MCF 10A (cell line): ENCODE measurements at regions not wholly inside any gene's neighbourhood (a gene's known extent, or its start where the extent isn't known, plus 50 kb on each side); places are given as distances from the start of the nearest gene placed in this dataset.

Experiments used
- BruUV-seq: library from RNA; stranded (reverse); fragments of 400-500 nt; replicated peaks from 2 replicates; lab custom pipeline; 2021; lab: Mats Ljungman, UMichigan
- CTCF ChIA-PET: fragments of 300-600 bp; sonication (Branson Sonifier 250); formaldehyde crosslinking; extraction: SDS; loops from one replicate; lab custom pipeline; 2021; ENCODE audit warnings: antibody characterized with exemption, inconsistent platforms; lab: Yijun Ruan, JAX
- POLR2A ChIA-PET: fragments of 300-600, 350-650 bp; sonication (Branson Sonifier 250); formaldehyde crosslinking; extraction: SDS; loops from one replicate; lab custom pipeline; 2020; ENCODE audit warnings: antibody characterized with exemption, inconsistent platforms; lab: Yijun Ruan, JAX
- DNase-seq: peaks from one replicate; pipeline ENCODE4 v3.0.0-alpha.2; 2018; ENCODE audit not compliant: unreplicated experiment
- H3K27ac Mint-ChIP-seq: one replicate; pipeline ENCODE4 v1.8.0; 2022; ENCODE audit warnings: mild to moderate bottlenecking, low read depth, mixed read lengths; ENCODE audit not compliant: unreplicated experiment
- H3K27me3 Mint-ChIP-seq: one replicate; pipeline ENCODE4 v1.8.0; 2022; ENCODE audit warnings: mixed read lengths; ENCODE audit not compliant: insufficient read depth, unreplicated experiment
- H3K36me3 Mint-ChIP-seq: one replicate; pipeline ENCODE4 v1.8.0; 2022; ENCODE audit warnings: mild to moderate bottlenecking, moderate library complexity, mixed read lengths; ENCODE audit not compliant: insufficient read depth, unreplicated experiment
- H3K4me1 Mint-ChIP-seq: one replicate; pipeline ENCODE4 v1.8.0; 2022; ENCODE audit warnings: mixed read lengths; ENCODE audit not compliant: insufficient read depth, unreplicated experiment
- H3K4me3 Mint-ChIP-seq: one replicate; pipeline ENCODE4 v1.8.0; 2022; ENCODE audit warnings: mild to moderate bottlenecking, moderate library complexity, mixed read lengths; ENCODE audit not compliant: unreplicated experiment
- H3K9me3 Mint-ChIP-seq: one replicate; pipeline ENCODE4 v1.8.0; 2022; ENCODE audit warnings: mixed read lengths; ENCODE audit not compliant: unreplicated experiment
- CTCF ChIP-seq: fragments of 200-600 bp; IDR thresholded peaks from one replicate; pipeline ENCODE4 v1.8.0; 2022; ENCODE audit warnings: antibody characterized with exemption, mild to moderate bottlenecking; ENCODE audit not compliant: unreplicated experiment
- intact Hi-C: fragments of 100-400 bp; cut with micrococcal nuclease; formaldehyde crosslinking; loops from 2 replicates; pipeline ENCODE4 v1.14.1; 2022

GRCh38 chr5:123279136-123279535 lies 144.1 kb downstream of the CEP120 start:
- no peaks in the 10 kb centered on the region for H3K9me3 Mint-ChIP-seq
- no peaks in the 10 kb centered on the region for H3K27me3 Mint-ChIP-seq
- no TSS peak for BruUV-seq
- DNase-seq: no peak
- intact Hi-C loops: no loop called here
- no peak for TF ChIP-seq CTCF
- no peaks in the 10 kb centered on the region for H3K36me3 Mint-ChIP-seq
- H3K4me1 Mint-ChIP-seq: peaks cover 13% of the 10 kb centered on the region
- H3K4me3 Mint-ChIP-seq: no peak overlapping the region
- H3K27ac Mint-ChIP-seq: no peak overlapping the region
- POLR2A ChIA-PET: interaction anchor here (0.7 kb wide), 1 partner anchor 92 kb away, joined by 3 read pairs; no protein-coding TSS in a partner anchor
- CTCF ChIA-PET: no interaction called here

DNA sequence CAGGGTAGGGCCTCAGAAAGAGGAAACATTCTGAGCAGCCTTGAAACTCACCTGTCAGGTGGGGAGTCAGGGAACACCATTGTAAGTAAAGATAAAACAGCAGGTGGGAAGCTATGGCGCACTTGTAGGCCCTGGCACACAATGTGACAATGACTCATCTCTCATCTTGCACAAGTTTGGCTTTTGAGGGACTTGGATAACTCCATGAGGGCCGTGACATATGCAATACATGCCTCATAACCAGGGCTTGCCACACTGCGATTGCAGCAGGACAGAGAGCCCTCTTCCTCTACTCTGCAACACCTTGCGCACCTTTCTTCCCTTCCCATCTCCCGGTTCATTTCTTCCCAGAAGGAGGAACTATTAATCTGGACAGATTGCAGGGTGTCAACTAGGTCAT lies 144.9 kb downstream of the CEP120 start:
- no peak for TF ChIP-seq CTCF
- intact Hi-C loops: no loop called here
- peak; percentile 88 for DNase-seq
- BruUV-seq: no TSS peak
- H3K36me3 Mint-ChIP-seq: no peaks in the 10 kb centered on the region
- H3K27me3 Mint-ChIP-seq: no peaks in the 10 kb centered on the region
- H3K4me3 Mint-ChIP-seq: no peak overlapping the region
- H3K27ac Mint-ChIP-seq: no peak overlapping the region
- CTCF ChIA-PET: no interaction called here
- no peaks in the 10 kb centered on the region for H3K9me3 Mint-ChIP-seq
- H3K4me1 Mint-ChIP-seq: peaks cover 12% of the 10 kb centered on the region
- POLR2A ChIA-PET: no interaction called here

DNA sequence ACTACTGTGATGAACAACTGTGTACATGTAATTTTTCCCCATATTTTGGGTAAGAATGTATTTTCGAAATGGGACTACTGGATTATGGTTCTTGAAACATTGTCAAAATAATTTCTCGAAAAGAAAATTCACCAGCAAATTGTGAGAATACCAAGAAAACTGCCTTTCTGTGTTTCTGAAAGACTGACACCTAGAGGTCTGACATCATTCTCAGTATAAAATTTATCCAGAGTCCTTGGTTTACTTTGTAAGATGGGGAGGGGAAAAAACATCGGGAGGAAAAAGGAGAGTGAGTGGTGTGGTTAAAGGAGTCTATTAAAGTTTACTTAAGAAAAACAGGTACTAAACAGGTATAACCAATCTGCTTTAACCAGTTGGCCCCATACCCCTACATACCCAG lies 149.2 kb downstream of the CEP120 start:
- peaks cover 5% of the 10 kb centered on the region for H3K4me1 Mint-ChIP-seq
- no peak overlapping the region for H3K4me3 Mint-ChIP-seq
- ChIA-PET CTCF (interaction anchor here (0.8 kb wide), 1 partner anchor 11 kb away, joined by 3 read pairs; no protein-coding TSS in a partner anchor), POLR2A (no interaction called here)
- TF ChIP-seq CTCF: peak; percentile 29
- no peaks in the 10 kb centered on the region for H3K36me3 Mint-ChIP-seq
- H3K27ac Mint-ChIP-seq: no peak overlapping the region
- DNase-seq: no peak
- no TSS peak for BruUV-seq
- no peaks in the 10 kb centered on the region for H3K27me3 Mint-ChIP-seq
- intact Hi-C loops: loop anchor here (5.0 kb wide), 1 partner anchor 377 kb away; no protein-coding TSS in a partner anchor
- no peaks in the 10 kb centered on the region for H3K9me3 Mint-ChIP-seq

- Mint-ChIP-seq H3K27ac (no peak overlapping the region), H3K4me3 (no peak overlapping the region), H3K9me3 (no peaks in the 10 kb centered on the region), H3K4me1 (no peaks in the 10 kb centered on the region), H3K27me3 (no peaks in the 10 kb centered on the region), H3K36me3 (no peaks in the 10 kb centered on the region)
- ChIA-PET POLR2A (no interaction called here), CTCF (interaction anchor here (0.6 to 0.8 kb wide), 3 partner anchors 10 to 239 kb away, joined by 3 to 5 read pairs (median 3); no protein-coding TSS in a partner anchor)
- no peak for DNase-seq
- intact Hi-C loops: loop anchor here (5.0 kb wide), 1 partner anchor 376 kb away; no protein-coding TSS in a partner anchor
- no TSS peak for BruUV-seq
- TF ChIP-seq CTCF: no peak
Measured at GRCh38 chr5:123273095-123273494, 150.1 kb downstream of the CEP120 start.
